ENCODE measurements at regions not wholly inside any gene's neighbourhood (a gene's known extent, or its start where the extent isn't known, plus 50 kb on each side); places are given as distances from the start of the nearest gene placed in this dataset.

DNA sequence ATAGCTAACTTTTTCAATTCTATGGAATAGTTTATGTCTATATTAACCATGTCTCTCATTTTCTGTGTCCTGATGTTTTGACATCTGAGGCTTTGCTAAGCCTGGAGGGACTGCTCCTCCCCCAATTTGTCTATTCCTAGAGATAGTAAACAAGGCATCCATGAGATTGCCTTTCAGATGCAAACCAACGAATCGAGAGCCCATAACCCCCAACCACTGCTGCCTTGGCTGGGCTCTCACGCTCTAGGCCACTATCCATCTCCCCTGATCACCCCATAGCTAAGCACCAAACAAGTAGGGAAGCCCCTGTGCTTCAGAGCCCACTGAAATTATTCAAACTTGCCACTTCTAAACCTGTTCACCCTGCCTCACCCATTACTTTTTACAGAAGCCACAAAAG, 437.7 kb downstream of the SETD4 start:
- TF ChIP-seq ARNTL (CRISPR knock-in tag; IDR thresholded peaks at IDR 0.05; ENCODE audit: borderline replicate concordance, low read depth) (no peak), ZNF70 (CRISPR knock-in tag; IDR thresholded peaks at IDR 0.05) (no peak), ZFP3 (CRISPR knock-in tag; IDR thresholded peaks at IDR 0.05) (no peak)

Measured in SK-N-SH treated with all-trans-retinoic acid at 6 μM for 48 hours (cell line).